Calu3 (cell line): ENCODE measurements at regions not wholly inside any gene's neighbourhood (a gene's known extent, or its start where the extent isn't known, plus 50 kb on each side); places are given as distances from the start of the nearest gene placed in this dataset.

ENCODE experiments used
- BruUV-seq: library from RNA; stranded (reverse); fragments of 400-500 nt; replicated peaks from 2 replicates; lab custom pipeline; 2021; lab: Mats Ljungman, UMichigan
- CTCF ChIA-PET: fragments of 300-600 bp; sonication (Branson Sonifier 250); formaldehyde crosslinking; loops from one replicate; lab custom pipeline; 2022; ENCODE audit warnings: antibody characterized with exemption; lab: Charles Lee
- DNase-seq: peaks from one replicate; pipeline ENCODE4 v3.0.0; 2022
- H3K27ac Mint-ChIP-seq: one replicate; pipeline ENCODE4 v1.8.0; 2022; ENCODE audit warnings: mixed read lengths; ENCODE audit not compliant: unreplicated experiment
- H3K27me3 Mint-ChIP-seq: one replicate; pipeline ENCODE4 v1.8.0; 2022; ENCODE audit warnings: mixed read lengths; ENCODE audit not compliant: unreplicated experiment
- H3K36me3 Mint-ChIP-seq: one replicate; pipeline ENCODE4 v1.8.0; 2022; ENCODE audit warnings: mild to moderate bottlenecking, moderate library complexity, mixed read lengths; ENCODE audit not compliant: insufficient read depth, unreplicated experiment
- H3K4me1 Mint-ChIP-seq: one replicate; pipeline ENCODE4 v1.8.0; 2022; ENCODE audit warnings: mild to moderate bottlenecking, low read depth, mixed read lengths; ENCODE audit not compliant: unreplicated experiment
- H3K4me3 Mint-ChIP-seq: one replicate; pipeline ENCODE4 v1.8.0; 2022; ENCODE audit warnings: mild to moderate bottlenecking, low read depth, moderate library complexity, mixed read lengths; ENCODE audit not compliant: unreplicated experiment
- H3K9me3 Mint-ChIP-seq: one replicate; pipeline ENCODE4 v1.8.0; 2022; ENCODE audit warnings: low read depth, mixed read lengths; ENCODE audit not compliant: unreplicated experiment
- intact Hi-C: fragments of 100-400 bp; cut with micrococcal nuclease; formaldehyde crosslinking; loops from one replicate; pipeline ENCODE4 v1.10.0; 2022; ENCODE audit not compliant: unreplicated experiment
- TF ChIP-seq, protein P1 (sequence below): fragments of 200-600 bp; IDR thresholded peaks from one replicate; pipeline ENCODE4 v1.8.0; 2022; ENCODE audit warnings: antibody characterized with exemption; ENCODE audit not compliant: unreplicated experiment

DNA sequence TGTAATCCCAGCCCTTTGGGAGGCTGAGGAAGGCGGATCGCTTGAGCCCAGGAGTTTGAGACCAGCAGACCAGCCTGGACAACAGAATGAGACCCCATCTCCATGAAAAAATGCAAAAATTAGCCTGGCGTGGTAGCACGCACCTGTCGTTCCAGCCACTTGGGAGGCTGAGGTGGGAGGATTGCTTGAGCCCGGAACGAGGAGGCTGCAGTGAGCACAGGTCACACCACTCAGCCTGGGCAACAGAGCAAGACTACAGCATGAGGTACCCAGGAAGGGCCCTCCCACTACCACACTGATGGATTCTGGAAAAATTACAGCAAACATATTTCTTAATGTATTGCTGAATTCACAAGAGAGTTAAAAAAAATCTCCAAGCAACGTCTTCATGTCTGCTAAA, 56.3 kb upstream of the HPCAL1 start:
- Mint-ChIP-seq H3K4me3 (no peak overlapping the region), H3K36me3 (no peaks in the 10 kb centered on the region), H3K4me1 (no peaks in the 10 kb centered on the region), H3K27me3 (peaks cover 9% of the 10 kb centered on the region), H3K9me3 (peaks cover 5% of the 10 kb centered on the region), H3K27ac (no peak overlapping the region)
- no peak for DNase-seq
- intact Hi-C loops, result no loop called here
- TF ChIP-seq, protein P1, sequence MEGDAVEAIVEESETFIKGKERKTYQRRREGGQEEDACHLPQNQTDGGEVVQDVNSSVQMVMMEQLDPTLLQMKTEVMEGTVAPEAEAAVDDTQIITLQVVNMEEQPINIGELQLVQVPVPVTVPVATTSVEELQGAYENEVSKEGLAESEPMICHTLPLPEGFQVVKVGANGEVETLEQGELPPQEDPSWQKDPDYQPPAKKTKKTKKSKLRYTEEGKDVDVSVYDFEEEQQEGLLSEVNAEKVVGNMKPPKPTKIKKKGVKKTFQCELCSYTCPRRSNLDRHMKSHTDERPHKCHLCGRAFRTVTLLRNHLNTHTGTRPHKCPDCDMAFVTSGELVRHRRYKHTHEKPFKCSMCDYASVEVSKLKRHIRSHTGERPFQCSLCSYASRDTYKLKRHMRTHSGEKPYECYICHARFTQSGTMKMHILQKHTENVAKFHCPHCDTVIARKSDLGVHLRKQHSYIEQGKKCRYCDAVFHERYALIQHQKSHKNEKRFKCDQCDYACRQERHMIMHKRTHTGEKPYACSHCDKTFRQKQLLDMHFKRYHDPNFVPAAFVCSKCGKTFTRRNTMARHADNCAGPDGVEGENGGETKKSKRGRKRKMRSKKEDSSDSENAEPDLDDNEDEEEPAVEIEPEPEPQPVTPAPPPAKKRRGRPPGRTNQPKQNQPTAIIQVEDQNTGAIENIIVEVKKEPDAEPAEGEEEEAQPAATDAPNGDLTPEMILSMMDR, result no peak
- no TSS peak for BruUV-seq
- CTCF ChIA-PET, result no interaction called here

DNA sequence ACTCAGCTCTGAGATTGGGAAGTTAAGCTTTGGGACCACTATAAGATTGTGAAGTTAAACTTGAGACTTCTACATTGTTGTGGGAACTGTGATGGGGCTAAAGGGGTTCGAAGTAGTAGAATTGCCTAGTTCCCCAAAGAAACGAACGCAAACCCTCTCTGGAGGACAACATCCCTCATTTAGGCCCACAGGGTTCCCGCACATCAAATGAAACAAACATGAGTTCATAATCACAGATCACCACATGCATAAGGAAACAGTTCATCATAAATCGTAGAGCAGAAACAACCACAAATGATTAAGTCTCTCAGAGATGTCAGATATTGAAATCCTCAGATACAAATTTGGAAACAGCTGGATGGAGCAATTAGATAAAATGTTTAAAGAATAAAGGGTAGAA, 55.9 kb upstream of the HPCAL1 start:
- Mint-ChIP-seq H3K27me3 (peaks cover 13% of the 10 kb centered on the region), H3K4me3 (no peak overlapping the region), H3K27ac (no peak overlapping the region), H3K36me3 (no peaks in the 10 kb centered on the region), H3K4me1 (no peaks in the 10 kb centered on the region), H3K9me3 (peaks cover 7% of the 10 kb centered on the region)
- CTCF ChIA-PET, result no interaction called here
- TF ChIP-seq, protein P1, result no peak
- intact Hi-C loops, result no loop called here
- BruUV-seq, result no TSS peak
- DNase-seq, result no peak

DNA sequence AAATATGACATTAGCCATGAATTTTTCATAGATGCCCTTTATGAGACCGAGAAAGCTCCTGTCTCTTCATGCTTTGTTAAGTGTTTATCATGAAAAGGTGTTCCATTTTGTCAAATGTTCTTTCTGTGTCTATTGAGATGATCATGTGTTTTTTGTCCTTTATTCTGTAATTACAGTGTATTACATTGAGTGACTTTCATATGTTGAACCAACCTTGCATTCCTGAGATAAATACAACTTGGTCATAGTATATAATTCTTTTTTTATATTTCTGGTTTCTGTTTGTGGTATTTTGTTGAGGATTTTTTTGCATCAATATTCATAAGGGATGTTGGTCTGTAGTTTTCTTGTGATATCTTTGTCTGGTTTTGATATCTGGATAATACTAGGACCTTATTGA, 52.9 kb upstream of the HPCAL1 start:
- no TSS peak for BruUV-seq
- H3K36me3 Mint-ChIP-seq, result peaks cover 3% of the 10 kb centered on the region
- H3K9me3 Mint-ChIP-seq, result peaks cover 11% of the 10 kb centered on the region
- H3K27me3 Mint-ChIP-seq, result peaks cover 34% of the 10 kb centered on the region
- no peak overlapping the region for H3K4me3 Mint-ChIP-seq
- no peak for DNase-seq
- no peaks in the 10 kb centered on the region for H3K4me1 Mint-ChIP-seq
- CTCF ChIA-PET, result no interaction called here
- intact Hi-C loops, result no loop called here
- TF ChIP-seq, protein P1, result no peak
- no peak overlapping the region for H3K27ac Mint-ChIP-seq

GRCh38 chr2:10252224-10252623, 50.5 kb upstream of the HPCAL1 start:
- H3K4me3 Mint-ChIP-seq, result no peak overlapping the region
- no peaks in the 10 kb centered on the region for H3K4me1 Mint-ChIP-seq
- no peak overlapping the region for H3K27ac Mint-ChIP-seq
- no peak for DNase-seq
- H3K36me3 Mint-ChIP-seq, result peaks cover 3% of the 10 kb centered on the region
- CTCF ChIA-PET, result no interaction called here
- peaks cover 35% of the 10 kb centered on the region for H3K27me3 Mint-ChIP-seq
- BruUV-seq, result no TSS peak
- TF ChIP-seq, protein P1, result no peak
- intact Hi-C loops, result no loop called here
- H3K9me3 Mint-ChIP-seq, result peaks cover 11% of the 10 kb centered on the region
